GM20000 (cell line): ENCODE measurements at regions not wholly inside any gene's neighbourhood (a gene's known extent, or its start where the extent isn't known, plus 50 kb on each side); places are given as distances from the start of the nearest gene placed in this dataset.
"Not testable (repeated sequence)": the region's sequence is repeated elsewhere in the genome, so short reads cannot be mapped to it uniquely, and the experiment has no call there.

ENCODE experiments used
- DNase-seq: peaks from one replicate; pipeline ENCODE4 v3.0.0; 2012; ENCODE audit warnings: low spot score
- TF ChIP-seq, protein P1 (sequence below): IDR thresholded peaks from 2 replicates; pipeline ENCODE4 v1.5.1; 2012; ENCODE audit warnings: mild to moderate bottlenecking, control low read depth; ENCODE audit errors: extremely low read depth, missing control alignments

DNA sequence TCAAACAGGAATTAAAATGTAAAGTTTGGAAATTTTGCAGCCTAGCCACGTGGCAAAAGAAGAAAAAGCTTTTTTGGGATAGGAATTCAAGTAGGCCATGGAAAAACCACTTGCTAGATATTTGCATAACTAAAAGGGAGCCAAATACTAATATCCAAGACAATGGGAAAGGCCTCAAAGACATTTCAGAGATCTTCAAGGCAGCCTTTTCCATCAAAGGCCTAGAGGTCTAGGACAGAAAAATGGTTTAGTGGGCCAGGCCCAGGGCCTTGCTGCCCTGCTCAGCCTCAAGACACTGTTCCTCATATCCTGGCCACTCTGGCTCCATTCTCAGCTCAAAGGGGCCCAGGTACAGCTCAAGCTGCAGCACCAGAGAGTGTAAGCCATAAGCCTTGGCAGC, 265.9 kb upstream of the RPS23 start:
- no peak for DNase-seq
- TF ChIP-seq, protein P1, sequence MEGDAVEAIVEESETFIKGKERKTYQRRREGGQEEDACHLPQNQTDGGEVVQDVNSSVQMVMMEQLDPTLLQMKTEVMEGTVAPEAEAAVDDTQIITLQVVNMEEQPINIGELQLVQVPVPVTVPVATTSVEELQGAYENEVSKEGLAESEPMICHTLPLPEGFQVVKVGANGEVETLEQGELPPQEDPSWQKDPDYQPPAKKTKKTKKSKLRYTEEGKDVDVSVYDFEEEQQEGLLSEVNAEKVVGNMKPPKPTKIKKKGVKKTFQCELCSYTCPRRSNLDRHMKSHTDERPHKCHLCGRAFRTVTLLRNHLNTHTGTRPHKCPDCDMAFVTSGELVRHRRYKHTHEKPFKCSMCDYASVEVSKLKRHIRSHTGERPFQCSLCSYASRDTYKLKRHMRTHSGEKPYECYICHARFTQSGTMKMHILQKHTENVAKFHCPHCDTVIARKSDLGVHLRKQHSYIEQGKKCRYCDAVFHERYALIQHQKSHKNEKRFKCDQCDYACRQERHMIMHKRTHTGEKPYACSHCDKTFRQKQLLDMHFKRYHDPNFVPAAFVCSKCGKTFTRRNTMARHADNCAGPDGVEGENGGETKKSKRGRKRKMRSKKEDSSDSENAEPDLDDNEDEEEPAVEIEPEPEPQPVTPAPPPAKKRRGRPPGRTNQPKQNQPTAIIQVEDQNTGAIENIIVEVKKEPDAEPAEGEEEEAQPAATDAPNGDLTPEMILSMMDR = no peak

GRCh38 chr5:82540301-82540700, 262.1 kb upstream of the RPS23 start:
- TF ChIP-seq, protein P1 = no peak
- DNase-seq = no peak

DNA sequence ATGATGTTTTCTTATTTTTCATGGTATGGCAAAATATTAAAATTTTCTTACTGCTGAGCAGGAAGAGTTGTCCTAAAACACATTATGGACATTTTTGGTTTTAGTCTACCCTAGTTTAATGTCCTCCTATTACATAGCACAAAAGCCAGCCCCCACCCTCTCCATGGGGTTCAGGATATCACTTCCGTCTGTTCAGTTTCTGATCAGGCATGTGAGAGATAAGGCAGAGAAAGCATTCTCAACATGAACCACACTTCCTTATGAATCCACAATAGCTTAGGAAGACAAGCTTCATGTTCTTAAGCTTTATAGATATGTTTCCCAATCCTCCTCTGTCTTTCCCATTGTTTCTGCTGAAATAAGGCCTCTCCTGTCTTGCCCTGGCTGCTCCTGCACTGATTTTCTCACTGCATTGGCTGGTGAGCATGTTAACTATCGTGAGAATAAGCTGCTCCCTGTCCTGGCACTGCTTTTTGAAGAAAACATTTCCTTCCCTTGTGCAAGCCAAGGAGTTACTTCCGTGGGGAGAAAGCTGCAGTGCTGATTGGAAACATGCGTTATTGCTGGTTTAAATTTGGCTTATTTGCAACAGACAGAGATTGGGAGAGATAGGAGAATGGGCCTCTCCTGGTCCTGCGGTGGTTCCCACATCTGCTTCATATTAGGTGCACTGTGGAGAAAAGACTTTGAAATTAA, 260.3 kb upstream of the RPS23 start:
- DNase-seq = no peak
- TF ChIP-seq, protein P1 = no peak

DNA sequence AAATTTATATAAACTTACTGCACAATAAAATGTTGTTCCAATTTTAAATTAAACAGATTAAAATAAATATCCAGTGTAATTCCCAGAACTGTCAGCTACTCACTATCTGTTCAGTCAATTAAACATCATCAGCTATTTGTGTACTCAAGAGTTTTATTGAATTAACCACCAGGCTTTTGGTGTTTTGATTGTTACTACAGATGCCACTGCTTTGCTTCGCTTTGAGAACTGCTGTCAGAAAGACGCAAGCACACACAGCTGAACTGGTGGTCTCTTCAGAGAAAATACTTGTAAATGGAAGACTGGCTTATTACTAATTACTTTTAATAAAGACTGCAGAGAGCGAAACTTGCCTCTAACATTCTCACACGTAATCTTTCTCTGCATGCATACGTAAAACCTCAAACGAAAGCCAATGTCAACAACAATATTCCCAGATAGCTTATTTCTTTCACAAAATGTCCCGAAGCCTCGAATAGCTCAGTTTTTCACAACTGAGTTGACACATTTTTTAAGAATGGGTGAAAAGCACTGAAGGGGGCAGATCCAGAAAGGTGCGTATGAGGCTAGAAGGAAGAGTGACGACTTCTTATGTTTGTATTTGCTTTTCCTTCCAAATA, 259.6 kb upstream of the RPS23 start:
- no peak for DNase-seq
- TF ChIP-seq, protein P1 = no peak

GRCh38 chr5:82534986-82535385, 256.8 kb upstream of the RPS23 start:
- TF ChIP-seq, protein P1 = no peak
- DNase-seq = no peak

DNA sequence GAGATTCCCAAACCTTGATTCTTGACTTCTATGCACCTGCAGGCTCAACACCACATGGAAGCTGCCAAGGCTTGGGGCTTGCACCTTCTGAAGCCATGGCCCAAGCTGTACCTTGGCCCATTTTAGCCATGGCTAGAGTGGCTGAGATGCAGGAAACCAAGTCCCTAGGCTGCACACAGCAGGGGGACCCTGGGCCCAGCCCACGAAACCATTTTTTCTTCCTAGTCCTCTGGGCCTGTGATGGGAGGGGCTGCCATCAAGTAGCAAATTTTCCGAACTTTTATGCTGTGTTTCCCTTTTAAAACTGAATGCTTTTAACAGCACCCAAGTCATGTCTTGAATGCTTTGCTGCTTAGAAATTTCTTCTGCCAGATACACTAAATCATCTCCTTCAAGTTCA, 253.9 kb upstream of the RPS23 start:
- not testable (repeated sequence) for DNase-seq

DNA sequence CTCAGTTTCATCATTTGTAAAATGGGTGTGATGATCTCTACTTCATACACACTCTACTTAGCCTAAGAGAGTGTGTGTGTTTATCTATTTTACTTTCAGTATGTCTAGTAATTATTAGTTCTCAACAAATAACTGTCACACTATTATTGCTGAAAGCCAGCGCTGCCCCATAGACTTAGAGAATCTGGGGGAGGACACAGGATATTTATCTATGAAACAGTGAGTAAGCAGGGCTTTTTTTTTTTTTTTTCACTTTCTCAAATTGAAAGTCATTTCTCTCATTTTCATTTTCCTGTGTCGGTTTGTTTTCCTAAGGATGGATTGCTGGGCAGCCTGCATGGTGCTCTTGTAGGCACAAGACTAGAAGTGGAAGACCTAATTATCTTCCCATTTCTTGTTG, 248.4 kb upstream of the RPS23 start:
- TF ChIP-seq, protein P1 = no peak
- DNase-seq = no peak

DNA sequence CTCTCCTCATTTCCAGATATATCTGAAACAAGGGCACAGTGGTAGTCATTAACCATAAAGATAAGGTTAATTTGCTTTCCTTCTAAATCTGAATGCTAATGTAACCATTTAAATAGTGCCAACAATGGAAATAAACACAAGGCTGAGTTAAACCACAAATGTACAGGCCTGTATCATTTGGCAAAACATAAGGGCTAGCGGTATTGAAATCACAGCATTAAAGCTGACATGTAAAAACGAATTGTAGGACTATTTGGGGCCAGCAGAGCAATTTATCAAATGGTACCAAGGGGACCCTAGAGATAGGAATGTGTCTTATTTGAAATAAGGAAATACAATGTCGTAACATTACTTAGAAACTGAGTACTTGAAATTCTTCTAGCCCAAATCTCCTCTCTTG, 247.5 kb upstream of the RPS23 start:
- TF ChIP-seq, protein P1 = no peak
- DNase-seq = no peak
